ENCODE measurements at regions not wholly inside any gene's neighbourhood (a gene's known extent, or its start where the extent isn't known, plus 50 kb on each side); places are given as distances from the start of the nearest gene placed in this dataset.

- POLR2A ChIA-PET, result no interaction called here
Measured at GRCh38 chr18:44025421-44025820, 655.3 kb upstream of the SETBP1 start.

More at GRCh38 chr18:44025421-44025820, 655.3 kb upstream of the SETBP1 start:
- no peak for DNase-seq (ENCODE audit: low read depth, low spot score)
- H3K9me2 ChIP-seq (ENCODE audit: insufficient read depth), result no peaks in the 10 kb centered on the region
- H3K9ac ChIP-seq (ENCODE audit: low read length), result no peak overlapping the region
- ChIA-PET CTCF (no interaction called here), RAD21 (ENCODE audit: low non-redundant PET in 1 of 2, low total read pairs in 2 of 2, uncharacterized antibody in 2 of 2, unreplicated experiment in 2 of 2) (no interaction called here)
- H3K27me3 ChIP-seq (ENCODE audit: insufficient read depth, low read length), result no peaks in the 10 kb centered on the region
- H3K27ac ChIP-seq (ENCODE audit: low read depth, low read length), result no peak overlapping the region
- no peaks in the 10 kb centered on the region for H3K4me1 ChIP-seq (ENCODE audit: control insufficient read depth in 1 of 2, insufficient read depth in 2 of 2, low read length in 2 of 2)
- intact Hi-C loops (cut with micrococcal nuclease), result no loop called here
- no TSS peak for BruUV-seq (replicated peaks)
- H3K4me3 ChIP-seq (replicated peaks in 1 of 2; ENCODE audit: low read depth in 1 of 2, low read length in 2 of 2), result no peak overlapping the region
- H2AFZ ChIP-seq (ENCODE audit: low read depth, low read length, poor library complexity, severe bottlenecking), result no peak overlapping the region
- H3K79me2 ChIP-seq (ENCODE audit: insufficient read depth, low read length), result no peaks in the 10 kb centered on the region
- TF ChIP-seq ZFX (IDR thresholded peaks at IDR 0.05) (no peak), CBX3 (IDR thresholded peaks at IDR 0.05; ENCODE audit: low read depth) (no peak), SP1 (IDR thresholded peaks at IDR 0.05; ENCODE audit: low read depth) (no peak), REST (IDR thresholded peaks at IDR 0.05; ENCODE audit: low read depth) (no peak), EZH2phosphoT487 (IDR thresholded peaks at IDR 0.05; ENCODE audit: borderline replicate concordance) (no peak), JUND (IDR thresholded peaks at IDR 0.05) (no peak), SIN3A (IDR thresholded peaks at IDR 0.05; ENCODE audit: low read depth) (no peak), SRF (IDR thresholded peaks at IDR 0.05; ENCODE audit: low read depth) (no peak), ZNF274 (IDR thresholded peaks at IDR 0.05; ENCODE audit: low read depth, low read length) (no peak)
- no peak overlapping the region for H3K4me2 ChIP-seq (ENCODE audit: low read length)
- H3K36me3 ChIP-seq (ENCODE audit: control insufficient read depth in 1 of 2, insufficient read depth in 2 of 2, low read length in 2 of 2), result no peaks in the 10 kb centered on the region
- peaks cover 0 to 13% of the 10 kb centered on the region in 2 experiments; a peak in 2 of 4 replicates for H3K9me3 ChIP-seq (ENCODE audit: control insufficient read depth in 1 of 2, insufficient read depth in 1 of 2, low read depth in 1 of 2, low read length in 2 of 2)
- ATAC-seq, result no peak
- no peaks in the 10 kb centered on the region for H4K20me1 ChIP-seq (ENCODE audit: insufficient read depth)

Data from HCT116 (cell line).